Sigmoid colon (tissue), 6 donors: ENCODE measurements at regions not wholly inside any gene's neighbourhood (a gene's known extent, or its start where the extent isn't known, plus 50 kb on each side); places are given as distances from the start of the nearest gene placed in this dataset.

ENCODE experiments used
- DNase-seq: peaks from one replicate; pipeline ENCODE4 v3.0.0-alpha.2; 2019
- H3K27ac ChIP-seq, 4 donors: fragments of 200-600 bp; sonication (generic); one replicate each; pipeline ENCODE4 v1.5.1; 2016 to 2019; ENCODE audit warnings: mild to moderate bottlenecking in 1 of 4
- H3K27me3 ChIP-seq, 3 donors: fragments of 200-600 bp; sonication (generic); one replicate each; pipeline ENCODE4 v1.5.1; 2019; ENCODE audit warnings: mild to moderate bottlenecking in 1 of 3
- H3K36me3 ChIP-seq, 4 donors: fragments of 200-600 bp; sonication (generic); one replicate each; pipeline ENCODE4 v1.5.1; 2016 to 2019
- H3K4me1 ChIP-seq, 4 donors: fragments of 200-600 bp; sonication (generic); one replicate each; pipeline ENCODE4 v1.5.1; 2017 to 2019
- H3K4me3 ChIP-seq, 4 donors: fragments of 200-600 bp; sonication (generic); one replicate each; pipeline ENCODE4 v1.5.1; 2017 to 2019; ENCODE audit warnings: mild to moderate bottlenecking in 2 of 4, moderate library complexity in 1 of 4
- H3K9me3 ChIP-seq, 4 donors: fragments of 200-600 bp in 3 of 4; sonication (generic) in 3 of 4; one replicate each; pipeline versions ENCODE4 v1.5.1 to v1.6.1; 2013 to 2019
- CTCF ChIP-seq, 4 experiments: fragments of 450-650 bp in 3 of 4; fragments of 200-600 bp in 1 of 4; IDR thresholded peaks; one replicate each; pipeline ENCODE4 v1.5.1; 2016 to 2019; ENCODE audit warnings: antibody characterized with exemption in 4 of 4, mild to moderate bottlenecking in 3 of 4, moderate library complexity in 2 of 4
- EP300 ChIP-seq, 4 donors: sonication (generic); formaldehyde crosslinking; IDR thresholded peaks; one replicate each; pipeline ENCODE4 v1.6.1; 2017; ENCODE audit warnings: antibody characterized with exemption in 4 of 4
- POLR2A ChIP-seq, 2 donors: fragments of 450-650 bp; IDR thresholded peaks; one replicate each; pipeline ENCODE4 v1.6.1; 2016; ENCODE audit warnings: antibody characterized with exemption in 2 of 2, mild to moderate bottlenecking in 2 of 2, moderate library complexity in 2 of 2
- POLR2AphosphoS5 ChIP-seq, 4 donors: sonication (generic); formaldehyde crosslinking; IDR thresholded peaks; one replicate each; pipeline ENCODE4 v1.6.1; 2017; ENCODE audit warnings: antibody characterized with exemption in 4 of 4
- WGBS, 2 donors: extraction: QIAGEN DNeasy Blood & Tissue Kit; methylation state at CpG; one replicate each; pipeline ENCODE4 v1.1.7; 2013; 5-methylcytosine and 5-hydroxymethylcytosine counted together
- intact Hi-C: fragments of 100-400 bp; cut with DNase I; formaldehyde crosslinking; loops from one replicate; pipeline ENCODE4 v1.15.1; 2023
- donor health status: healthy with polysubstance abuse.
- donor health status: healthy.

GRCh38 chr14:89720741-89721729 lies 233.5 kb downstream of the EFCAB11 start:
- Histone ChIP-seq H3K9me3 (no peaks in the 10 kb centered on the region), H3K27me3 (no peaks in the 10 kb centered on the region), H3K27ac (peak overlapping the region in 3 of 4 donors; percentile 33 to 55 (median 47)), H3K36me3 (no peaks in the 10 kb centered on the region), H3K4me3 (no peak overlapping the region), H3K4me1 (peaks cover 0 to 11% (median 7%) of the 10 kb centered on the region in 4 donors)
- intact Hi-C loops: no loop called here
- WGBS, 2 donors: 60 to 85% methylated on average over 11 of the region's 11 CpGs
- DNase-seq: no peak
- no peak for TF ChIP-seq POLR2A (IDR thresholded peaks at IDR 0.05)
- TF ChIP-seq POLR2AphosphoS5 (IDR thresholded peaks at IDR 0.05): no peak
- TF ChIP-seq CTCF (IDR thresholded peaks at IDR 0.05): no peak
- no peak for TF ChIP-seq EP300 (IDR thresholded peaks at IDR 0.05)

GRCh38 chr14:89720076-89720687 lies 234.3 kb downstream of the EFCAB11 start:
- TF ChIP-seq POLR2AphosphoS5 (IDR thresholded peaks at IDR 0.05): no peak
- no peak for TF ChIP-seq POLR2A (IDR thresholded peaks at IDR 0.05)
- no peak for TF ChIP-seq EP300 (IDR thresholded peaks at IDR 0.05)
- no peak for TF ChIP-seq CTCF (IDR thresholded peaks at IDR 0.05)
- Histone ChIP-seq H3K9me3 (no peaks in the 10 kb centered on the region), H3K27ac (peak overlapping the region in 3 of 4 donors; percentile 23 to 55 (median 33)), H3K4me1 (peaks cover 0 to 11% (median 6%) of the 10 kb centered on the region in 4 donors), H3K36me3 (no peaks in the 10 kb centered on the region), H3K27me3 (no peaks in the 10 kb centered on the region), H3K4me3 (no peak overlapping the region)
- WGBS, 2 donors: 54 to 87% methylated on average over 7 of the region's 7 CpGs
- intact Hi-C loops: no loop called here
- no peak for DNase-seq

- Histone ChIP-seq H3K36me3 (no peaks in the 10 kb centered on the region), H3K4me1 (peaks cover 0 to 6% (median 2%) of the 10 kb centered on the region in 4 donors), H3K9me3 (no peaks in the 10 kb centered on the region), H3K4me3 (no peak overlapping the region), H3K27ac (no peak overlapping the region), H3K27me3 (no peaks in the 10 kb centered on the region)
- TF ChIP-seq POLR2A (IDR thresholded peaks at IDR 0.05): no peak
- no peak for TF ChIP-seq EP300 (IDR thresholded peaks at IDR 0.05)
- TF ChIP-seq POLR2AphosphoS5 (IDR thresholded peaks at IDR 0.05): no peak
- TF ChIP-seq CTCF (IDR thresholded peaks at IDR 0.05): no peak
- 85 to 92% methylated on average over 10 of the region's 10 CpGs for WGBS, 2 donors
- intact Hi-C loops: no loop called here
- DNase-seq: no peak
These were observed 235.0 kb downstream of the EFCAB11 start for GRCh38 chr14:89719366-89720075.

DNA sequence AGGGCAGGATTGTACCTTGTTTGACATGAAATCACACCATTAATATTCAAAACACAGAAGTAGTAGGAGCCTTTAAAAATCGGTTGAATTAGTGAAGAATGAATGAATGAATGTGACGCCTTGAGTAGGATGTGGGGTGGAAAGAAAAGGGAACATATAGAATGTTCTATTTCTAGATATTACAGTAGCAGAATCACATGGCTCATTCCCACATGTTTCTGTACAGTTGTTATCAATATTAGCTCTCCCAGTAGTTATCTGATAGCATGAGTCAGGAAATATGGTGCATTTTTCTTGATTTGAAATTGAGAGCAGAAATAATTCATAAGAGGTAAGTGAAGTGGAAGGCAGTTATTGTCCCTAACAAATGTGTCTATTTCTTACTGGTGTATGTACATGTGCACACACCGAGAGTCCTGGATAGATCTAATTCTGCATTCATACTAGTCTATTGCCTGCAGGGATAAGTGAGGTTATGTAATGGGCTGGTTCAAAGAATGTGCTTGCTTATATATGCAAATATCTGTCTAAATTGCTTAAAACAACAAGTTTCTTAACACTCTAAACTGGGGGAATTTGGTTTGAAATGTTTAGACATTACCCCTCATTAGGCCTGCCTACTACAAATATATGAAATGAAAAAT lies 245.4 kb downstream of the EFCAB11 start:
- Histone ChIP-seq H3K36me3 (no peaks in the 10 kb centered on the region), H3K9me3 (no peaks in the 10 kb centered on the region), H3K4me1 (no peaks in the 10 kb centered on the region), H3K27me3 (no peaks in the 10 kb centered on the region), H3K4me3 (no peak overlapping the region), H3K27ac (no peak overlapping the region)
- intact Hi-C loops: loop anchor here (10.0 kb wide), 1 partner anchor 524 kb away; no protein-coding TSS in a partner anchor
- DNase-seq: no peak
- no peak for TF ChIP-seq POLR2AphosphoS5 (IDR thresholded peaks at IDR 0.05)
- no peak for TF ChIP-seq CTCF (IDR thresholded peaks at IDR 0.05)
- TF ChIP-seq POLR2A (IDR thresholded peaks at IDR 0.05): no peak
- TF ChIP-seq EP300 (IDR thresholded peaks at IDR 0.05): no peak
- 90 to 92% methylated on average over 3 of the region's 3 CpGs for WGBS, 2 donors
